GM18858 (cell line): ENCODE measurements at regions not wholly inside any gene's neighbourhood (a gene's known extent, or its start where the extent isn't known, plus 50 kb on each side); places are given as distances from the start of the nearest gene placed in this dataset.

Experiments
- ATAC-seq: cut with Tn5 transposase; IDR thresholded peaks from one replicate; pipeline ENCODE4 v1.9.1; 2021; ENCODE audit not compliant: unreplicated experiment

GRCh38 chr12:93152617-93153016 is 223.5 kb upstream of the EEA1 start:
- ATAC-seq: no peak

- no peak for ATAC-seq
These were observed 224.2 kb upstream of the EEA1 start for GRCh38 chr12:93153321-93153720.

- no peak for ATAC-seq
These were observed 223.5 kb upstream of the NUDT4 start for GRCh38 chr12:93154096-93154728.

GRCh38 chr12:93154753-93155480 is 222.8 kb upstream of the NUDT4 start:
- no peak for ATAC-seq

GRCh38 chr12:93156086-93156716 is 221.5 kb upstream of the NUDT4 start:
- no peak for ATAC-seq

- ATAC-seq: no peak
These were observed 220.4 kb upstream of the NUDT4 start for GRCh38 chr12:93157279-93157678.

- ATAC-seq: no peak
These were observed 219.5 kb upstream of the NUDT4 start for GRCh38 chr12:93158065-93158843.

GRCh38 chr12:93163260-93164036 is 214.3 kb upstream of the NUDT4 start:
- ATAC-seq: no peak

GRCh38 chr12:93164103-93164880 is 213.4 kb upstream of the NUDT4 start:
- no peak for ATAC-seq

GRCh38 chr12:93165384-93165932 is 212.3 kb upstream of the NUDT4 start:
- no peak for ATAC-seq

- peak; percentile 72 for ATAC-seq
These were observed 211.0 kb upstream of the NUDT4 start for GRCh38 chr12:93166541-93167307.

- ATAC-seq: peak; percentile 2
These were observed 210.4 kb upstream of the NUDT4 start for GRCh38 chr12:93167331-93167730.

- peak; percentile 47 for ATAC-seq
These were observed 209.8 kb upstream of the NUDT4 start for GRCh38 chr12:93167841-93168492.

- ATAC-seq: no peak
These were observed 209.0 kb upstream of the NUDT4 start for GRCh38 chr12:93168751-93169150.

GRCh38 chr12:93169536-93169935 is 208.2 kb upstream of the NUDT4 start:
- ATAC-seq: no peak

GRCh38 chr12:93170928-93171327 is 206.8 kb upstream of the NUDT4 start:
- no peak for ATAC-seq

GRCh38 chr12:93173178-93173957 is 204.4 kb upstream of the NUDT4 start:
- no peak for ATAC-seq

GRCh38 chr12:93174048-93174447 is 203.7 kb upstream of the NUDT4 start:
- ATAC-seq: no peak
